ENCODE measurements at regions not wholly inside any gene's neighbourhood (a gene's known extent, or its start where the extent isn't known, plus 50 kb on each side); places are given as distances from the start of the nearest gene placed in this dataset.

GRCh38 chr20:36085686-36086267 lies 68.8 kb upstream of the EPB41L1 start:
- TF ChIP-seq, protein P1, sequence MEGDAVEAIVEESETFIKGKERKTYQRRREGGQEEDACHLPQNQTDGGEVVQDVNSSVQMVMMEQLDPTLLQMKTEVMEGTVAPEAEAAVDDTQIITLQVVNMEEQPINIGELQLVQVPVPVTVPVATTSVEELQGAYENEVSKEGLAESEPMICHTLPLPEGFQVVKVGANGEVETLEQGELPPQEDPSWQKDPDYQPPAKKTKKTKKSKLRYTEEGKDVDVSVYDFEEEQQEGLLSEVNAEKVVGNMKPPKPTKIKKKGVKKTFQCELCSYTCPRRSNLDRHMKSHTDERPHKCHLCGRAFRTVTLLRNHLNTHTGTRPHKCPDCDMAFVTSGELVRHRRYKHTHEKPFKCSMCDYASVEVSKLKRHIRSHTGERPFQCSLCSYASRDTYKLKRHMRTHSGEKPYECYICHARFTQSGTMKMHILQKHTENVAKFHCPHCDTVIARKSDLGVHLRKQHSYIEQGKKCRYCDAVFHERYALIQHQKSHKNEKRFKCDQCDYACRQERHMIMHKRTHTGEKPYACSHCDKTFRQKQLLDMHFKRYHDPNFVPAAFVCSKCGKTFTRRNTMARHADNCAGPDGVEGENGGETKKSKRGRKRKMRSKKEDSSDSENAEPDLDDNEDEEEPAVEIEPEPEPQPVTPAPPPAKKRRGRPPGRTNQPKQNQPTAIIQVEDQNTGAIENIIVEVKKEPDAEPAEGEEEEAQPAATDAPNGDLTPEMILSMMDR (IDR thresholded peaks at IDR 0.05), result no peak
- no peak for TF ChIP-seq EZH2 (IDR thresholded peaks at IDR 0.05; ENCODE audit: borderline replicate concordance, insufficient read depth, low read depth, low read length, poor library complexity, severe bottlenecking)
